B cell (primary cell): ENCODE measurements at regions not wholly inside any gene's neighbourhood (a gene's known extent, or its start where the extent isn't known, plus 50 kb on each side); places are given as distances from the start of the nearest gene placed in this dataset.

ENCODE experiments used
- ATAC-seq: fragments of 200-7000 bp; cut with Tn5 transposase; one replicate; pipeline ENCODE4 v1.10.0; 2021; ENCODE audit warnings: low read depth, mild to moderate bottlenecking, moderate number of reproducible peaks, moderate library complexity
- CTCF ChIA-PET: fragments of 350-600 bp; sonication (Branson Sonifier 250); formaldehyde crosslinking; loops from one replicate; lab custom pipeline; 2021; ENCODE audit warnings: antibody characterized with exemption, inconsistent platforms; lab: Charles Lee
- POLR2A ChIA-PET: fragments of 350-600 bp; sonication (Branson Sonifier 250); formaldehyde crosslinking; loops from one replicate; lab custom pipeline; 2021; ENCODE audit warnings: antibody characterized with exemption; lab: Charles Lee
- DNase-seq: peaks from one replicate; pipeline ENCODE4 v3.0.0; 2013
- H2AFZ ChIP-seq: 2 replicates; pipeline ENCODE4 v1.6.1; 2012; ENCODE audit warnings: mild to moderate bottlenecking, low read depth, low read length; ENCODE audit not compliant: insufficient read depth, poor library complexity, severe bottlenecking
- H3K27ac ChIP-seq, 2 donors: 1 replicate in 1 of 2; 2 replicates in 1 of 2; pipeline ENCODE4 v1.5.1; 2012 to 2013; ENCODE audit warnings: low read length in 2 of 2, mild to moderate bottlenecking in 2 of 2, moderate library complexity in 1 of 2
- H3K27me3 ChIP-seq, 4 experiments: fragments of 200-600 bp in 1 of 4; sonication (generic) in 1 of 4; replicated peaks in 1 of 4; 1 replicate in 2 of 4; 2 replicates in 2 of 4; pipeline versions ENCODE4 v1.6.1 to v1.7.0; 2013 to 2016; ENCODE audit warnings: low read length in 3 of 4, mild to moderate bottlenecking in 2 of 4, mixed read lengths in 1 of 4, moderate library complexity in 1 of 4; ENCODE audit not compliant: insufficient read depth in 4 of 4, control insufficient read depth in 3 of 4; ENCODE audit errors: control extremely low read depth in 1 of 4
- H3K36me3 ChIP-seq, 2 experiments: replicated peaks in 1 of 2; 1 replicate in 1 of 2; 2 replicates in 1 of 2; pipeline versions ENCODE4 v1.6.1 to v1.7.1; 2013; ENCODE audit warnings: low read length in 1 of 2; ENCODE audit not compliant: insufficient read depth in 2 of 2, control insufficient read depth in 1 of 2; ENCODE audit errors: control extremely low read depth in 1 of 2, extremely low read depth in 1 of 2
- H3K4me1 ChIP-seq, 2 donors: fragments of 200-600 bp in 1 of 2; sonication (generic) in 1 of 2; 1 replicate in 1 of 2; 2 replicates in 1 of 2; pipeline versions ENCODE4 v1.5.1 to v1.6.1; 2013 to 2017; ENCODE audit warnings: low read length in 2 of 2; ENCODE audit not compliant: control insufficient read depth in 2 of 2, insufficient read depth in 2 of 2
- H3K4me2 ChIP-seq: replicated peaks from 2 replicates; pipeline ENCODE3; 2012; ENCODE audit warnings: mild to moderate bottlenecking, low read depth, low read length; ENCODE audit not compliant: poor library complexity, severe bottlenecking
- H3K4me3 ChIP-seq, 5 experiments: fragments of 200-600 bp in 1 of 5; sonication (generic) in 1 of 5; 1 replicate in 3 of 5; 2 replicates in 2 of 5; pipeline versions ENCODE4 v1.5.1 to v1.7.0; 2011 to 2016; ENCODE audit warnings: low read length in 4 of 5, mild to moderate bottlenecking in 4 of 5, low read depth in 2 of 5, control low read depth in 1 of 5, moderate library complexity in 1 of 5; ENCODE audit not compliant: insufficient read depth in 1 of 5; ENCODE audit errors: control extremely low read depth in 1 of 5, extremely low read depth in 1 of 5
- H3K79me2 ChIP-seq: fragments of 200-600 bp; sonication (generic); one replicate; pipeline ENCODE4 v1.6.0; 2016; ENCODE audit warnings: low read length; ENCODE audit not compliant: control insufficient read depth, insufficient read depth
- H3K9ac ChIP-seq: fragments of 200-600 bp; sonication (generic); 2 replicates; pipeline ENCODE4 v1.6.1; 2017; ENCODE audit warnings: mild to moderate bottlenecking, low read length, moderate library complexity
- H3K9me3 ChIP-seq, 3 donors: one replicate each; pipeline versions ENCODE4 v1.6.1 to v1.7.1; 2013; ENCODE audit warnings: low read length in 2 of 3; ENCODE audit not compliant: control insufficient read depth in 2 of 3, insufficient read depth in 1 of 3; ENCODE audit errors: control extremely low read depth in 1 of 3
- H4K20me1 ChIP-seq: 2 replicates; pipeline ENCODE4 v1.6.0; 2012; ENCODE audit warnings: mild to moderate bottlenecking, low read length; ENCODE audit not compliant: insufficient read depth, control insufficient read depth, poor library complexity, severe bottlenecking
- H3K27ac Mint-ChIP-seq: one replicate; pipeline ENCODE4 v1.8.0; 2021; ENCODE audit warnings: mixed read lengths
- H3K27me3 Mint-ChIP-seq: one replicate; pipeline ENCODE4 v1.8.0; 2021; ENCODE audit warnings: mixed read lengths
- H3K4me1 Mint-ChIP-seq: one replicate; pipeline ENCODE4 v1.8.0; 2021; ENCODE audit warnings: mixed read lengths
- H3K4me3 Mint-ChIP-seq: one replicate; pipeline ENCODE4 v1.8.0; 2021; ENCODE audit warnings: mixed read lengths
- H3K9me3 Mint-ChIP-seq: one replicate; pipeline ENCODE4 v1.8.0; 2022; ENCODE audit warnings: mixed read lengths; ENCODE audit not compliant: insufficient read depth
- CTCF ChIP-seq: fragments of 200-600 bp; IDR thresholded peaks from one replicate; pipeline ENCODE4 v1.8.0; 2022; ENCODE audit warnings: antibody characterized with exemption, mild to moderate bottlenecking
- EZH2 ChIP-seq: IDR thresholded peaks from 2 replicates; pipeline ENCODE4 v1.6.1; 2012; ENCODE audit warnings: borderline replicate concordance, low read depth, mild to moderate bottlenecking, moderate library complexity, low read length; ENCODE audit not compliant: insufficient read depth, poor library complexity, severe bottlenecking
- intact Hi-C: fragments of 100-400 bp; cut with micrococcal nuclease; formaldehyde crosslinking; loops from one replicate; pipeline ENCODE4 v1.10.0; 2022

DNA sequence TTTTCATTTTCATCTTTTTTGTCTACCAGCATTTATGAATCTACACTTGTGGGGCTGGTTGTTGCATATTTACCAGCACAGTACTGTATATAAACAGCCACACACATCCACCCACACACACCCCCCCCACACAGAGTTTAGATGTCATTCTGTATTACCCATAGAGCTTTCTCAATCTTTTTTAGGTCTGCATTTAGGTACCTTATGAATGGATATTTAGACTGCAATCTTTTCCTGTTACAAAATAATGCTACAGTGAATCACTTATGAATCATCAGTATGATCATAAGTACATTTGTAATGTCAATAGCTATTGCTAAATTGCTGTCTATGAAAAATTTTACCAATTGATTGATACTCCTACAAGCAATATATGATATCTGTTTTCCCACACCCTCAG lies 67.3 kb upstream of the STK38L start:
- no peaks in the 10 kb centered on the region for H3K27me3 Mint-ChIP-seq
- CTCF ChIA-PET, result interaction anchor here (0.6 to 1.6 kb wide), 4 partner anchors 9 to 236 kb away, joined by 3 to 4 read pairs (median 3); no protein-coding TSS in a partner anchor
- no peak for DNase-seq

GRCh38 chr12:27177706-27178105 lies 66.4 kb upstream of the STK38L start:
- DNase-seq, result no peak
- ATAC-seq, result no peak
- intact Hi-C loops, result no loop called here

More for the DNA sequence above, 67.3 kb upstream of the STK38L start:
- TF ChIP-seq CTCF (no peak), EZH2 (no peak)
- Mint-ChIP-seq H3K4me3 (no peak overlapping the region), H3K9me3 (peaks cover 2% of the 10 kb centered on the region), H3K4me1 (peaks cover 17% of the 10 kb centered on the region), H3K27ac (no peak overlapping the region)
- H3K4me1 ChIP-seq, result peaks cover 6 to 9% of the 10 kb centered on the region in 2 donors
- H3K9ac ChIP-seq, result no peak overlapping the region
- H2AFZ ChIP-seq, result no peak overlapping the region
- intact Hi-C loops, result no loop called here
- H3K36me3 ChIP-seq, result no peaks in the 10 kb centered on the region
- ATAC-seq, result no peak
- H3K9me3 ChIP-seq, result peaks cover 0 to 10% (median 0%) of the 10 kb centered on the region in 3 donors
- no peak overlapping the region for H3K27ac ChIP-seq
- POLR2A ChIA-PET, result no interaction called here
- no peak overlapping the region for H3K4me3 ChIP-seq
- no peak overlapping the region for H3K4me2 ChIP-seq
- H4K20me1 ChIP-seq, result no peaks in the 10 kb centered on the region
- no peaks in the 10 kb centered on the region for H3K79me2 ChIP-seq
- no peaks in the 10 kb centered on the region for H3K27me3 ChIP-seq

More at GRCh38 chr12:27177706-27178105, 66.4 kb upstream of the STK38L start:
- Mint-ChIP-seq H3K9me3 (no peaks in the 10 kb centered on the region), H3K4me3 (no peak overlapping the region), H3K27ac (no peak overlapping the region), H3K4me1 (peaks cover 17% of the 10 kb centered on the region), H3K27me3 (no peaks in the 10 kb centered on the region)
- ChIA-PET POLR2A (no interaction called here), CTCF (interaction anchor here (0.9 to 1.6 kb wide), 3 partner anchors 8 to 311 kb away, joined by 3 to 4 read pairs (median 3); no protein-coding TSS in a partner anchor)
- H3K27me3 ChIP-seq, result no peaks in the 10 kb centered on the region
- H3K36me3 ChIP-seq, result no peaks in the 10 kb centered on the region
- peaks cover 6 to 9% of the 10 kb centered on the region in 2 donors for H3K4me1 ChIP-seq
- H2AFZ ChIP-seq, result no peak overlapping the region
- H4K20me1 ChIP-seq, result no peaks in the 10 kb centered on the region
- no peak overlapping the region for H3K4me3 ChIP-seq
- peaks cover 0 to under 1% (median 0%) of the 10 kb centered on the region in 3 donors for H3K9me3 ChIP-seq
- H3K79me2 ChIP-seq, result no peaks in the 10 kb centered on the region
- TF ChIP-seq EZH2, result no peak
- no peak for TF ChIP-seq CTCF
- H3K27ac ChIP-seq, result no peak overlapping the region
- no peak overlapping the region for H3K4me2 ChIP-seq
- no peak overlapping the region for H3K9ac ChIP-seq
